LNCAP (cell line): ENCODE measurements at regions not wholly inside any gene's neighbourhood (a gene's known extent, or its start where the extent isn't known, plus 50 kb on each side); places are given as distances from the start of the nearest gene placed in this dataset.

Experiments
- TF ChIP-seq, protein P1 (sequence below): fragments of 450-650 bp; IDR thresholded peaks from 2 replicates; pipeline ENCODE4 v1.5.1; 2017; ENCODE audit warnings: mild to moderate bottlenecking

DNA sequence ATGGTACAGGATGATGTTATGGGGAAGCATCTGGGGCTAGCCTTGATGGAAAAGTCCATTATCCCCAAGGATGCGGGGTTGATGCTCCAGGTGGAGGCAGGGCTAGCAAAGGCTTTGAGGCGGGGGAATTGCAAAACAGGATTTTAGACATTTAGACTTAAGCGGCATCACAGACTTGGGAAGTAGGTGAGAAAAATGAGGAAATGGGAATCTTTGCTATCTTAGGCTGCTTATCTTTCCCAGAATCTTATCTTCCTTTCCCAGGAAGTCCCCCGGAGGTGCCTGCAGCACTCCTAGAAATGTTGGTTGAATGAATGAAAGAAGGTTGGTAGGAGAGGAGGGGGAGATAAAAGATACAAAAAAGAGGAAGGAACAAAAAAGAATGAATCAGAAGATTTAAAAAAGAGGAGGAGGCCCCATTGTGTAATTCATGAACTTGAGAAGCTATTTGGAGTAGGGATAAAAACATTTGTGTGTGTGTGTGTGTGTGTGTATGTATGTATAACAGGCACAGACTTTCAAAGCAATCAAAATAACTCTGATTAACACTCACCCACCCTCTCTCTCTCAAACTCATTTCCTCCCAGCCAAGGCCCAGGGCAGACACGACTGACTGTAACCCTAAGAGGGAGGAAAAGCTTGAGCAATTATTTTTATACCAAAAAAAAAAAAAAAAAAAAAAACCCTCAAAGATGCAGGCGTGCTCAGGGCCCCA is 62.5 kb upstream of the TBX3 start:
- TF ChIP-seq, protein P1, sequence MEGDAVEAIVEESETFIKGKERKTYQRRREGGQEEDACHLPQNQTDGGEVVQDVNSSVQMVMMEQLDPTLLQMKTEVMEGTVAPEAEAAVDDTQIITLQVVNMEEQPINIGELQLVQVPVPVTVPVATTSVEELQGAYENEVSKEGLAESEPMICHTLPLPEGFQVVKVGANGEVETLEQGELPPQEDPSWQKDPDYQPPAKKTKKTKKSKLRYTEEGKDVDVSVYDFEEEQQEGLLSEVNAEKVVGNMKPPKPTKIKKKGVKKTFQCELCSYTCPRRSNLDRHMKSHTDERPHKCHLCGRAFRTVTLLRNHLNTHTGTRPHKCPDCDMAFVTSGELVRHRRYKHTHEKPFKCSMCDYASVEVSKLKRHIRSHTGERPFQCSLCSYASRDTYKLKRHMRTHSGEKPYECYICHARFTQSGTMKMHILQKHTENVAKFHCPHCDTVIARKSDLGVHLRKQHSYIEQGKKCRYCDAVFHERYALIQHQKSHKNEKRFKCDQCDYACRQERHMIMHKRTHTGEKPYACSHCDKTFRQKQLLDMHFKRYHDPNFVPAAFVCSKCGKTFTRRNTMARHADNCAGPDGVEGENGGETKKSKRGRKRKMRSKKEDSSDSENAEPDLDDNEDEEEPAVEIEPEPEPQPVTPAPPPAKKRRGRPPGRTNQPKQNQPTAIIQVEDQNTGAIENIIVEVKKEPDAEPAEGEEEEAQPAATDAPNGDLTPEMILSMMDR: no peak

- TF ChIP-seq, protein P1: no peak
These were observed 60.7 kb upstream of the TBX3 start for GRCh38 chr12:114744691-114745090.

DNA sequence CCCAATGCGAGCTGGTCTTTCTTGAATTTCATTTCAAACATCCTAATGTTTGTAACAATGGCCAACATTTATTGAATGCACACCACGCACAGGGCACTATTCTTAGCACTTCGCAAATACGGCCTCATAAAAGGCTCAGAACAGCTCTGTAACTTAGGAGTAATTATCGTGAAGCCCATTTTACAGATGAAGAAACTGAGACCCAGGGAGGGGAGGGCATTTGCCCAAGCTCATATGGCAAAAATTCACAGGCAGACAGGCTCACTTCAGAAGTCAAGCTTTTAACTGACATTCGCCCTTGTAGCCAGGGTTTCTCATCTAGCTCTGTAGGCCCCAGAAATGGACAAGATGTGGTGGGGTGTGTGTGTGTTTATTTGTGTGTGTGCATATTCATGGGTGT is 60.3 kb upstream of the TBX3 start:
- TF ChIP-seq, protein P1: no peak

DNA sequence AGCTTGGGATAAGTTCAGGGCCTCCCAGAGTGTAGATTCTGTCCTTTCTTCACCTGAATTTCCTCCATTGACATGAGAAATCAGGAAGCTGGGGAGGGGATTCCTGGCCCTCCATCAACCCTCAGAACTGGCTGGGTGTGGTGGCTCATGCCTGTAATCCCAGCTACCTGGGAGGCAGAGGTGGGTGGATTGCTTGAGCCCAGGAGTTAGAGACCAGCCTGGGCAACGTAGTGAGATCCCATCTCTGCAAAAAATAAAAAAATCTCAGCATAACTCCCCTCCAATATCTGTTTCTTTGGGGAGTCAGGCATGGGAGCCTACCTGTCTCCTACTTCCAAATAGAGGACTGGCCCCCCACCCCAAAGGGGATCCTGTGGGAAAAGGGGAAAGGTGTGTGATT is 59.8 kb upstream of the TBX3 start:
- TF ChIP-seq, protein P1: no peak

GRCh38 chr12:114743289-114743688 is 59.3 kb upstream of the TBX3 start:
- TF ChIP-seq, protein P1: no peak

- TF ChIP-seq, protein P1: no peak
These were observed 58.4 kb upstream of the TBX3 start for GRCh38 chr12:114742363-114742762.

GRCh38 chr12:114741940-114742339 is 58.0 kb upstream of the TBX3 start:
- TF ChIP-seq, protein P1: no peak

- TF ChIP-seq, protein P1: no peak
These were observed 56.5 kb upstream of the TBX3 start for GRCh38 chr12:114740448-114740847.
